HK-2 (cell line): ENCODE measurements at regions not wholly inside any gene's neighbourhood (a gene's known extent, or its start where the extent isn't known, plus 50 kb on each side); places are given as distances from the start of the nearest gene placed in this dataset.
"Not testable (repeated sequence)": the region's sequence is repeated elsewhere in the genome, so short reads cannot be mapped to it uniquely, and the experiment has no call there.

Experiments
- DNase-seq: peaks from one replicate; pipeline ENCODE4 v3.0.0-alpha.2; 2018; ENCODE audit not compliant: unreplicated experiment

DNA sequence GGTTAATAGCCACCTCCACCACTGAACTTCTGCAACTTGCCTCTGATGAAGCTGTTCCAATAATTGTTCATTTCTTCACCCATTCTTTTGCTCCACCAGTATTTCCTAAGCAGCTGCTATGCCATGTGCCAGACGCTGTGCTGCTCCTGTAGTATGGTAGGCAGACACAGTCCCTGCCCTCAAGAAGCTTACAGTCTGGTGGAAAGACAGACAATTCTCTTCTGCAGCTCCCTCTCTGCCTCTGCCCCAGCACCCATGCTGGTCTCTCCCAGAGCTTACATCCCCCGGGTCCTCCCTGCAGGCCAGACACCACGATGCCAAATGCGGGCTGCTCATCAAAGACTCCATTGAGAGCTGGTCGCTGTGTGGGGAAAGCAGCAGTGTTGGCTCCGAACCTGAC, 111.6 kb upstream of the ESRRB start:
- DNase-seq, result no peak

DNA sequence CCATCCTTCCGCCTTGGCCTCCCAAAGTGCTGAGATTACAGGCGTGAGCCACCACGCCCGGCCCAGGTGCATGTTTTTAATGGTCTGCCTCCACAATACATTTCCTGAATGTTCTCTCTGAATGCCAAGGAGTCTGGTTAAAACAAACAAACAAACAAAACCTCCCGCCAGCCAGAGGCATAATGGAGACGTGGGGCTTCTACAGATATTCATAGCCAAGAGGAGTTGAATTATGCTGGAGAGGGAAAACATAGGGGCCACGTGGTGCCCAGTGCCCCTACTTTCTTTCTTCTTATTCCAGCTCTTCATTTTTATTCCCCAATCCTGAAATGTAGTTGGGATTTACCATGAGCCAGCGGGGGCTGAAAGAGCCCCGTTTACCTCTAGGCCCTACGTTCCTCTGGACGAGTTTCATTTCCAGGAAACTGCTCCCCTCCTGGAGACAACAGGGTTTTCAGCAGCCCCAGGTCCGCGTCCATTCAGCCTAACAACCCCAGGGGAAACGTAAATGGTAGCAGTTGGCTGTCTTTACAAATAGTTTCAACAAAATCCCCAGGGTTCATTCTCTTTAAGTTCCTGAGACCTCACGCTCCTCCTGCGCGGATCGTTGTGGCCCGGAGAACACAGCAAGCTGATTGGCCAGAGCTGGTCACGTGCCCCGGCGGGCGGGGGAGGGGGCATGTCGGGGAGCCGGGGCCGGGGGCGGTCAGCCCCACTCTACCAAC, 108.5 kb upstream of the ESRRB start:
- DNase-seq, result peak; percentile 70

DNA sequence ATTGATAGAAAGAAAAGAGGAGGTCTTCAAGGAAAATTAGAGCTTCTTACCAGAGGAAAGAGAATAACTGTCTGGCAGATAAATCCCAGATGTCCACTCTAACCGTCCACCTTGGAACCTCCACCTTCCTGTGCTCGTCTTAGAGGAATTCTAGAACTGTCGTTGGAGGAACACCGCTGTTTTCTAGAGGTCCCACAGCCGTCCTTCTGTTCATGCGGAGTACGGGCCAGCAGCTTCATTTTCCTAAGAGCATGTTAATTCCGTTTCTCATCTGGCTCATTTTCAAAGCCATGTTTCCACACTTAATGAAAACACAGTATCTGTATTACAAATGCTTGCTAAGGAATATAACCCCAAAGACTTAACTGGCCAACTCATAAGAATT, 107.9 kb upstream of the ESRRB start:
- no peak for DNase-seq

DNA sequence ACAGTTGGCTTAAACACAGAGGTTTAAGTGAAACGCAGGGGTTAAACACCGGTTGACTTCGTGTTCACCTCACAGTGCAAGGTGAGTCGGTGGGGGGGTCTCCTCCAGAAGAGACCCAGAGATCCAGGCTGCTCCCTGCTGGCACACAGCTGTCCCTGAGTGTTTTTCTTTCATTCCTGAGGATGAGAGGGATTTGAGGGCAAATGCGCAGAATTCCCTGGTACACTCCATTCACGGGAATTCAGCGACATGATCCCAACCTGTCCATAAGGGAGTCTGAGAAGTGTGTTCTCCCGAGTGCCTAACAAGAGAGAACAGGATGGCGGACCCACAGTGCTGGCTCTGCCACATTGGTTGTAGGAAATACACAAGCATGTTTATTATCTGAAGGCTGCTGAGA, 107.2 kb upstream of the ESRRB start:
- no peak for DNase-seq

- DNase-seq, result no peak
These were observed 104.7 kb upstream of the ESRRB start for GRCh38 chr14:76271041-76271755.

DNA sequence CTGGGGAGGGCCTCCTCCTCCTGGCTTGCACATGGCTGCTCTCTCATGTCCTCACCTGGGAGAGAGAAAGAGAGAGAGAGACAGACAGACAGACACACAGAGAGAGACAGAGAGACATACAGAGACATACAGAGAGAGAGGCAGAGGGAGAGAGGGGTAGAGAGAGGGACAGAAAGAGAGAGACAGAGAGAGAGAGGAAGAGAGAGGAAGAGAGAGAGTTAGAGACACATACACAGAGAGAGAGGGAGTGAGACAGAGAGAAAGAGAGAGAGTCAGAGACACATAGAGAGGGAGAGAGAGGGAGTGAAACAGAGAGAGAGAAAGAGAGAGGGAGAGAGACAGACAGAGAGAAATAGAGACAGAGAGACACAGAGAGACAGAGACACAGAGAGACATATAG, 103.6 kb upstream of the ESRRB start:
- DNase-seq, result no peak

- no peak for DNase-seq
These were observed 103.2 kb upstream of the ESRRB start for GRCh38 chr14:76272774-76273173.

- no peak for DNase-seq
These were observed 102.6 kb upstream of the ESRRB start for GRCh38 chr14:76273346-76273745.

DNA sequence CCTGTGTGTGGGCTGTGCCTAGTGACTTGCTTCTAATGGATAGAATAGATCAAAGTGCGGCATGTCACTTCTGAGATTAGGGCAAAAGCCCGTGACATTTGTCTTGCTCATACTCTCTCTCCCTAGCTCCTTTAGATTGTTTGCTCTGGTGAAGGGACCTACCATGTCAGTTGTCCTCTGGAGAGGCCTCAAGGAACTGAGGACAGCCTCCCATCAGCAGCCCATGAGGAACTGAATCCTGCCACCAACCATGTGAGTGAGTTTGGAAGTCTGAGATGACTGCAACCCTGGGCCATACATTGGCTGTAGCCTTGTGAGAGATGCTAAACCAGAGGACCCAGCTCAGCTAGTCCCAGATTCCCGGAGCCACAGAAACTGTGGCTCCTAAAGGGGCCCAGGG, 101.6 kb upstream of the ESRRB start:
- DNase-seq, result no peak

DNA sequence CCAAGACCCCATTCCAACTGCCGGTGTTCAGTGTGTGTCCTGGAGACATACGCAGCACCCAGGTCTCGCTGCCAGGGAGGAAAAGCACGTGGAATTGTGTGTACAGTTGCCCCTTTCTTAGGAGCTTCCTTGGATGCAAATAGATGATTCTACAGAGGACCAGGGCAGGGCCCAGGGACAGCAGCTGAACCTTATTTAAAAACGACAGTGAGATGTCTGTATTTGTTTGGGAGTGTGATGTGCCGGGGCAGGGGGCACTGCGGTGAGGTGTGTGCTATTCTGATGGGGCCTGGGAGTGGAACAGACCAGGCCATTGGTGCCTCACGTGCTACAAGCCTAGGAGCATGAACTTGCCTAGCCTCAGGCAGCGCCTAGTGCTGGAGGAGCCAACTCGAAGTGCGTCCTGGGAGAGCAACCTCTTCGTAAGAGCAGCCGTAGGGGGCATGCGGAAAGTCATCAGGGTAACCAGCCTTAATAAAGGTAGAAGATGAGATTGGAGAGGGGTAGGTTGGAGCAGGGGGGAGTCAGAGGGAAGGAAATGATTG, 98.3 kb upstream of the ESRRB start:
- DNase-seq, result no peak

DNA sequence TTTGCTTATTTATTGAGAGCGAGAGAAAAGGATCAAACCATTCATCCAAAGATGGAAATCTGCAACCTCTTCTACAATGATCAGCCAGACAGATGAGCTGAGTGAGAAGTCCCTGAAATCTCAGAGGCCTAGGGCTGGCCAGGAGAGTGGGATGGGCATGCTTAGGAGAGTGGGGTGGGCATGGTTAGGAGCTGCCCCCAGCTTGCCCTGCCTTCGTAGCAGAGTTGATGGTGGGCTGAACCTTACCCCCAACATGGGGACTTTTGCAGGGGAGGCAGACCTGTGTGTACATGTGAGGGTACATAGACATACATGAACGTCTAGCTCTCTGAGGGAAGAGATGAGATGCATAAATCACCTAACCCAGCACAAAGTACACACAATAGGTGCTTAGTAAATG, 95.7 kb upstream of the ESRRB start:
- DNase-seq, result no peak

- no peak for DNase-seq
These were observed 93.4 kb upstream of the ESRRB start for GRCh38 chr14:76282581-76282980.

GRCh38 chr14:76287063-76287462, 88.9 kb upstream of the ESRRB start:
- DNase-seq, result no peak

DNA sequence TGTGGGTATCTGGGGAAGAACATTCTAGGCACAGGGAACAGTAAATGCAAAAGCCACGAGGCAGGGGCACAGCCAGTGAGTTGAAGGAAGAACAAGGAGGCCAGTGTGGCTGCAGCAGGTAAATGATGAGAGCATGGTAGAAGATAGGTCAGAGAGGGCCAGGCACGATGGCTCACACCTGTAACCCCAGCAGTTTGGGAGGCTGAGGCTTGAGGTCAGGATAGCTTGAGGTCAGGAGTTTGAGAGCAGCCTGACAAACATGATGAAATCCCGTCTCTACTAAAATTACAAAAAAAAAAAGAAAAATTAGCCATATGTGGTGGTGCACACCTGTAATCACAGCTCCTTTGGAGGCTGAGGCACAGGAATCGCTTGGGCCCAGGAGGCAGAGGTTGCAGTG, 86.7 kb upstream of the ESRRB start:
- no peak for DNase-seq

GRCh38 chr14:76292561-76292960, 83.4 kb upstream of the ESRRB start:
- DNase-seq, result no peak

- no peak for DNase-seq
These were observed 82.7 kb upstream of the ESRRB start for GRCh38 chr14:76293221-76293620.

GRCh38 chr14:76293923-76294322, 82.0 kb upstream of the ESRRB start:
- DNase-seq, result no peak

DNA sequence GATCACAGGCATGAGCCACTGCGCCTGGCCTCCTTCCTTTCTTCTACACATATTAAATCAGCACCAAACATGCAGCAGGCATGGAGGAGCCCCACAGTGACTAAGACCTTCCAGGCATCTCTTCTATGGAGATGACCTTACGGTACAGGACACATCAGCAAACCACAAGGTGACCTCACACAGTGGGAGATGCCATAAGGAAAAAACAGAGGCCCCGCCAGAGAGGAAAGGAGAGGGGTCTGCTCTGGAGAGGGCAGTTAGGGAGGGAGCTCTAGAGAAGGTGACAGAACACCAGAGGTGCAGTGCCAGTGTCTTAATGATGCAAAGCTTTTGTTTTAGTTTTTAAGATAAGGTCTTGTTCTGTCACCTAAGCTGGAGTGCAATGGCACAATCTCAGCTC, 81.1 kb upstream of the ESRRB start:
- no peak for DNase-seq

DNA sequence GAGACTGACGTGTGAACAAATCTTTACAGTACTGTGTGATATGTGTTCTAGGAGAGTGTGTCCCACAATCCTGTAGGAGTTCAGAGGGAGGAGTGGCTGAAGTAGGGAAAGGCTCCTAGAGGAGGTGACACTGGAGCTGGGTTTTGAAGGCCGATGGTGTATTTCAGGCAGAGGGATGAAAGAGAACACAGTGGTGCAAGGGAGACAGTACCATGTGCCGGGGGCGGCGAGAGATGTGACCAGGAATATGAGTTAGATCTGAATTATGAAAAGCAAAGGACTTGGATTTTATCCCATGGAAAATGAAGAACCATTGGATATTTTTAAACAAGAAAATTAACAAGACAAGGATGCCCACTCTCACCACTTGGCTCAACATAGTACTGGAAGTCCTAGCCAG, 77.0 kb upstream of the ESRRB start:
- DNase-seq, result no peak

DNA sequence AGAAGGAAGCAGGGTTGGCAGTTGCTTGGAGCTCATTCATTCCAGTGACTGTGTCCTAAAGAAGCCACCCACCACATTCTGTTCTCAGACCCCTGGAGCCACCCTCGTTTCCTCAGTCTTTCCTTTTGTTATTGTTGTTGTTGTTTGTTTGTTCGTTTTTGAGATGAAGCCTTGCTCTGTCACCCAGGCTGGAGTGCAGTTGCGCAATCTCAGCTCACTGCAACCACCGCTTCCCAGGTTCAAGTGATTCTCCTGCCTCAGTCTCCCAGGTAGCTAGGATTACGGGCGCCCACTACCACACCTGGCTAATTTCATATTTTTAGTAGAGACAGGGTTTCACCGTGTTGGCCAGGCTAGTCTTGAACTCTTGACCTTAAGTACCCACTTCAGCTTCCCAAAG, 72.7 kb upstream of the ESRRB start:
- DNase-seq, result not testable (repeated sequence)

GRCh38 chr14:76304536-76305267, 71.2 kb upstream of the ESRRB start:
- no peak for DNase-seq

DNA sequence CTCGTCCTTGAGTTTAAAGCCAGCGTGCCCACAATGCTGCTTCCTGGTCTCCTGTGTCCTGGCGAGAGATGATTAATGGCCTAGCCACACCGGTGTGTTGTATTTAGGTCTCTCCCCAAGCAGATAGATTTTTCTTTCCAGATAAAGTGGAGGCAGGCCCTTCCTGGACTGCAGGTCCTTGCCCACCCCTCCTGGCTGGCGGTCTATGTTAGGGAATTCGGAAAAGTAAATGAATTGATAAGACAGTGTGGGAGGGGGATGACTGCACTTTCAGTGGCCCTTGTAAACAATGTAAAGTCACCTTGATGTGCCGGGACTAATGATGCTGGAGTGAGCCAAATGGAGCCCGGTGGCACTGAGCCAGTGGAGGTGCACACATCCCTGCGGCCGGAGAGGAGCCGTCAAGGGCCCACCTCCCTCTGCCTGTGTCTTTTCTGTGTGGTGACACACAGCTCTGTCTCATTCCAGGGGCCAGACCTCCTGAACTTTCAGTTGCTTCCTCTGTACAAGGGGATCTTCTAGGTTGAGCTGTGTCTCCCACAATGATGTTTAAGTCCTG, 70.6 kb upstream of the ESRRB start:
- DNase-seq, result no peak
